NCI-H1436 treated with DMSO at 0.1 percent for 48 hours (cell line): ENCODE measurements at regions not wholly inside any gene's neighbourhood (a gene's known extent, or its start where the extent isn't known, plus 50 kb on each side); places are given as distances from the start of the nearest gene placed in this dataset.
"Not testable (repeated sequence)": the region's sequence is repeated elsewhere in the genome, so short reads cannot be mapped to it uniquely, and the experiment has no call there.

Experiments used
- DNase-seq: peaks from one replicate; lab custom pipeline; 2025; lab: John Stamatoyannopoulos, UW

DNA sequence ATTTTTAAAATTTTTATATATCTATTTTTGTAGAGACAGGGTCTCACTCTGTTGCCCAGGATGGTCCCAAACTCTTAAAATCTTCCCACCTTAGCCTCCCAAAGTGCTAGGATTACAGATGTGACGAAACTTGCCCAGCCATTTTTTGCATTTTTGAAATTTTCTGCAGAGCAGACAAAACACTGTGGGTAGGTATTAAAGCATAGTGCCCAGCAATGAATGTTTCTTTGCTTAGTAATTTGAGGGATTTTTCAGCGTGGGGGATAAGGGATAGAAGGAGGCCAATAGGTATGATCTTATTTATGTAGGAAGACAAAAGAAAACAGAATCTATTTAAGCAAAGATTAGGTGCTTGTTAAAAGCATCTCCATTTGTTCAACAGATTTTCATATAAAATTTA lies 446.8 kb upstream of the DPH6 start:
- DNase-seq: no peak

GRCh38 chr15:35993196-35993595 lies 447.2 kb upstream of the DPH6 start:
- DNase-seq: no peak

DNA sequence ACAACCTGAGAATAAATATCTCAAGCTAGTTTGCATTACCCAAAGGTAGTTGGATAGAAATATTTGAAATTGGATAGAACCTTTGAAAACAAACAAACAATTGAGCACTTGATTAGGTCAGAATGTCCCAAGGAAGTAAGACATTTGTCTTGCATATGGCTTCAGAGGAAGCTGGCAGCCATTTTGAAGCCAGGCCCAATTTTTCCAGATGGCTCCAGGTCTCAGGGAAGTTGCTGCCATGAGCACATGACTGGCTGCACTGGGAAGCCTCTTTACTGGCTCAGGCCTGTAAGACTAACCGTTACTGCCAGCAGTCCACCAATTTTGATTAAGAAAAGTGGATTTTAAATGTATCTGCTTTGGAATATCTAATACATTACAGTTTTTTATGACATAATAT lies 448.9 kb upstream of the DPH6 start:
- DNase-seq: no peak

DNA sequence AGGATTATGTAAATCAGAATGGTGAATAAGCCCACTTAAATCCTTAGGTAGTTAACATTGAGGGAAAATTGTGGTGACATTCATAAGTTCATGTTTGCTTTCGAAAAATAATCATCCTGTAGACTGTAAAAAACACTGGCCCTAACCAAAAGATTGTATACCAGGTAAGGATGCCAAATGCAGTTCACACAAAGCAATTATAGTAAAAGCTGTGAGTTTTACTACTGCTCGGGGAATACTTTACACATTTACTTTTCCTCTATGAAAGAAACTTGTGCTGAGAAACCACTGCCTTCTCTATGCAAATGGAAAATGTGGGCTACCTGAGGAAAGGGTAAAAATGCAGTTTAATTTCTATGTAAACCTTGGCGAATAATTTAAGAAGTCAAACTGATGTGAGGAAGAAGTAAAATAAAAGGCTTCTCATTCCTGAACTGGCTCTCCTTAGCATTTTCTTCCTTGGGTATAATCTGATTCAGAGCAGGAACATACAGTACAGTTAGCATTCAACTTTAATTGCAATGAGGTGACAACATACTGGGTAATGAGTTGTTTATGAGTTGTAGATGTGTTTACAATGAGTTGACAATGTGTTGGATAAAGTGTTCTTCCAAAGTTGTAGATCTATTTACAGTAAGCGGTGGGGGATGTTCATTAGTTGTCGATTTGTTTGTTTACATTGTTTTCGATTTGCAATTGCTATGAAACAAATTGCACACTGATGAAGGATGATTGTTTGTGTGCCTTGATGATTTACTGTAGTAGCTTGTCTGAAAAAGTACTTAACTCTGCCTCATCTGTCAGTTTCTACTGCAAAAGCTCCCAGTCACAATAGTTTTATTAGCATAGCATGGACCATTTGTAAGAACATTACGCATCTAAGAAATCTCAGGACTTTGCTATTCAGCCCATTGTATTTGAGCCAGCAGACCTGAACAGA lies 453.0 kb upstream of the DPH6 start:
- no peak for DNase-seq

DNA sequence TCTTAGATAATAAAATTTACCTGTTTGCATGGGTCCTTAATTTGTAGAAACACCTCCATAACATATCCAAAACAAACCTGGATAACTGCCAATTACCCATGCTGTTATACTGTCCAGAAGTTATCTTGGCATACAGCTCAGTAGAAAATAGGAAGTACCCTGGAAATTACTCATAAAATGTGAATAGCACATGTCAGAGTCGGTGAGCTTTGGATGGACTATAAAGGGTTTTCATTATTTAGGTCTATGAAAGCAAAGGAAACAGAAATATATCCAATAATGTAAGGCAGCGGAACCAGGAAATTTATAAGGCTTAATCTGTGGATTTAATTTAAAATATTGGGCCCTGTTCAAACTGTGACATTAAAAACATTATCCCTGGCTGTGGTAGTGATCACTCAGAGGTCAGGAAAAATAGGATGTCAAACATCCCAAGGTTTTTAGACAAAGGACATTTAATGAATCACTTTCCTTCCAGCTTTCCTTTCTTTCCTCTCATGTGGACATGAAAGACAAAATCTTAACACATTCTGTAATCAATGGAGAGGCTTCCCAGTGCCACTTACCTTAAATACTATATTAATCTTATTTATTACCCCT lies 459.0 kb upstream of the DPH6 start:
- DNase-seq: no peak

- DNase-seq: no peak
Measured at GRCh38 chr15:36005542-36005941, 459.6 kb upstream of the DPH6 start.

DNA sequence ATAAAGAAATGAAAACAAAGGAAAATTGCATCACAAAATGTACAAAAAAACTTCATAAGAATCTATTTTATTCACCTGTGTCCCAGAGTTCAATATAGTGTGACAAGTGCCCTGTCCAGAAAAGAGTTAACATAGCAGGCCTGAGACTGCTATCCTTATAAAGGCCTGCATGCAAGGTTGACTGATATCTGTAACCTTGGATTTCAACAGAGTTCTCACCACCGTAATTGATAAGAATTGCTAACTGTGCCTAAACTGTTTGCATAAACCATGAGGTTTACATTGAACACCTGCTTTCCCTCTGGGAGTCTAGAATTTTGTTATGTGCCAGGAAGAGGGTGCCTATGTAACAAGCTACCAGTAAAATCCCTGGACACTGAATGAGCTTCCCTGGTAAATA lies 461.7 kb upstream of the DPH6 start:
- no peak for DNase-seq

- no peak for DNase-seq
Measured at GRCh38 chr15:36008719-36009118, 462.8 kb upstream of the DPH6 start.

DNA sequence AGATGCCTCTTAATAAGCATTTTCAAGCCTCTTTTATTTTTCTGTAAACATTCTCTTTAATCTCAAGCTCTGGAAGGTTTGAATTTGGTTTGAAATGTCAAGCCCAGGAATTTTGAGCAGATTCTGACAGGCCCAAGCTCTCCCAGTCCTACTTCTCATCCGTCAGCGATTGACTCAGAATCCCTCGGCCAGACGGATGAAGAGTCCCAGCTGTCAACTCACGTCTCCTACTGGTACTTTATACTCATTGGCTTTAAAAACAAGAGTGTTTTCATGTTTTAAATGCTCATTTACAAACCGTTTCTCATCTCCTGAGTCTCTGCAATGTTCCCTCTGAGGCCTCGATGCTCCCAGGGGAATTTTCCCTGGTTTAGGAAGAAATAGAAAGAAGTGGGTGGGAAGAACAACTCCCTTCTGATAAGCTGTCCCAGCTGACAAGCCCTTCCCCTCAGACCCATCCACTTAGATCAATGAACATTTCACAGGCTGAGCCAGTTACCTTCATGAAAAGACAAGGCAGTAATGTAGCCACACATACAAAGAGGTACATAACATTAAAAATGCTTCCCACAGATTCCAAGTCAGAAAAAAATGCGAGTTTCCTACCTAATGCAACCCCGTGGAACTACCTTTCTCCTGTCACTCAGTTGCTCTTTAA lies 478.2 kb upstream of the DPH6 start:
- DNase-seq: no peak

- no peak for DNase-seq
Measured at GRCh38 chr15:36026627-36027283, 480.8 kb upstream of the DPH6 start.

GRCh38 chr15:36029606-36030210 lies 483.7 kb upstream of the DPH6 start:
- DNase-seq: no peak

DNA sequence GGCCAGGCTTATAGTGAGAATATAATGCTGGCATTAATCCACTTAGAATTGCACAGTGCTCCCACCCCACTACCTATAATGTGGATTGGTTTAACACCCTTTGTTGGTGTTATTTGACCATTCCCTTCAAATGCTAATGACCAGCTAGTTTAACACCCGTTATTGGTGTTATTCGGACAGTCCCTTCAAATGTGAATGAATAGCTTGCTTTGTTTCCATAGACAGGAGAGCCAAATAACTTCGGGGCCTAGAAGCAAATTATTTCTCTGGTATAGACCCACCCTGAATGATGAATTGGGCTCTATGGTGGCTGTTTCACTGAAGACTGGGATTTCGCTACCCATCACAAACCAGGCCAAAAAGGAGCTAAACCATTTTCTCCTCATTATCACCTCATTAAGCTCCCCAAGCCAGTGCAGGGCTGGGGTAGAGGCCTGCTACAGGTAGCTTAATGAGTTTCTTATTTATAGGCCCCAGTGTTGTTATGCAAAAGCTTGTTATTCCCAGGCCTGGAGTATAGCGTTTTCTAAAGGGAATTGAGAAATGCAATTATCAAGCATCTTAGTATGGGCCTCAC lies 494.1 kb upstream of the DPH6 start:
- no peak for DNase-seq

DNA sequence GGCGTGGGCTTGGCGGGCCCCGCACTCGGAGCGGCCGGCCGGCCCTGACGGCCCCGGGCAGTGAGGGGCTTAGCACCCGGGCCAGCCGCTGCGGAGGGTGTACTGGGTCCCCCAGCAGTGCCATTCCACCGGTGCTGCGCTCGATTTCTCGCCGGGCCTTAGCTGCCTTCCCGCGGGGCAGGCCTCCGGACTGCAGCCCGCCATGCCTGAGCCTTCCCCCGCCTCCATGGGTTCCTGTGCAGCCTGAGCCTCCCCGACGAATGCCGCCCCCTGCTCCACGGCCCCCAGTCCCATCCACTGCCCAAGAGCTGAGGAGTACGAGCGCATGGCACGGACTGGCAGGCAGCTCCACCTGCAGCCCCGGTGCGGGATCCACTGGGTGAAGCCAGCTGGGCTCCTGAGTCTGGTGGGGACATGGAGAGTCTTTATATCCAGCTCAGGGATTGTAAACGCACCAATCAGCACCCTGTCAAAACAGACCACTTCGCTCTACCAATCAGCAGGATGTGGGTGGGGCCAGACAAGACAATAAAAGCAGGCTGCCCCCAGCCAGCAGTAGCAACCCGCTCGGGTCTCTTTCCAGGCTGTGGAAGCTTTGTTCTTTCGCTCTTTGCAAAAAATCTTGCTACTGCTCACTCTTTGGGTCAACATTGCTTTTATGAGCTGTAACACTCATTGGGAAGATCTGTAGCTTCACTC lies 501.2 kb upstream of the DPH6 start:
- not testable (repeated sequence) for DNase-seq

DNA sequence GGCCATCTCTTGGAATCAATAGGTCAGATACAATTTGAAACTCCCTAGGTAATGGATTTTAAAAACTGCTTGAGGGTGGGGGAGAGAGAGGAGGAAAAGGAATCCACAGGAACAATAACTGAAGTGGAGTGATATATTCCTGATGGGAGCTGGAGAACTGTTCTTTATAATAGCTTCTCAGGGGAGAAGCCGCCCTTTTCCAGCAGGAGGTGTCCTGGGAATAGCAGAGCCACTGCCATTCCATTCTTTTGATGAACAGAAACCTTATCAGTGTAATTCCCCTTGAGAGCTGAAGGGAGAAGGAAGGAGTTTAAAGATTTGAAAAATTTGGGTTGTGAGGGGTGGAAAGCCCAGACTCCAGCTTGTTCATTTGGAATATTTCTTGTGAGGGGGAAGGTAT lies 504.9 kb upstream of the DPH6 start:
- no peak for DNase-seq

- DNase-seq: not testable (repeated sequence)
Measured at GRCh38 chr15:36052641-36053040, 506.7 kb upstream of the DPH6 start.

DNA sequence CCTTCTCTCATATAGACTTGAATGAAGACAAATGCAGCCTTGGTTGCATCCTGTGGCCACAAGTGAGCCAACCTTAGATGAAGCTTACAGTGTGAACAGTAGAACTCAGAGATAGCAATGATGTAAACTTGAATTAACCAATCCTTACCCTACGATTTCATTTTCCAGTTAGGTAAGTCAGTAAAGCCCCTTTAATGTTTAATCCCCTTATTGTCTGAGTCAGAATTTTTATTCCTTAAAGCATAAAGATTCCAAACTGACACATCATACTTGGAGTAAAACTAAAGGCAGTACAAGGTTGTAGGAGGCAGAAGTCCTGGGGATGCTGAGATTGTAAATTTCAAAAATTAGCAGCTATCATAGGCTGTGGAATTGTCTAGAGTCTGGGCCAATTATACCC lies 507.8 kb upstream of the DPH6 start:
- no peak for DNase-seq

DNA sequence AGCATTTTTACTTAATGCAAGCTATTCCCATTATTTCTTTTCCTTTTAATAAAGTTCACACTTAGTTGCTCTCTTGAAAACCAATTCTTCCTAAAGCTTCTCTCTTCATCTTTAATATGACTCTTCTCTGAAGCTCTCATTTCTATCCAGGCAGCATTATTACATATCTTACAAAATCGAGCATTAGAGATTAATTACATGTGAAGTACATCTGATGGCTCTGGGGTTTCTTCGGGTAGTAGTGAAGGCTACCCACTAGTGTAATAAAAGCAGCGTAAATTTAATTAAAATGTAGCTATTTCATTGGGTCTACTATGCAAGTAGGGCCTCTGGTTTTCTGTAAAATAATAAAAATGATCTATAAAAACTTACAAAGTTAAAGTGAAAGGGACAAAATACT lies 513.6 kb upstream of the DPH6 start:
- DNase-seq: no peak

GRCh38 chr15:36062357-36062756 lies 516.4 kb upstream of the DPH6 start:
- no peak for DNase-seq

GRCh38 chr15:36066757-36067156 lies 512.7 kb upstream of the CDIN1 start:
- no peak for DNase-seq

DNA sequence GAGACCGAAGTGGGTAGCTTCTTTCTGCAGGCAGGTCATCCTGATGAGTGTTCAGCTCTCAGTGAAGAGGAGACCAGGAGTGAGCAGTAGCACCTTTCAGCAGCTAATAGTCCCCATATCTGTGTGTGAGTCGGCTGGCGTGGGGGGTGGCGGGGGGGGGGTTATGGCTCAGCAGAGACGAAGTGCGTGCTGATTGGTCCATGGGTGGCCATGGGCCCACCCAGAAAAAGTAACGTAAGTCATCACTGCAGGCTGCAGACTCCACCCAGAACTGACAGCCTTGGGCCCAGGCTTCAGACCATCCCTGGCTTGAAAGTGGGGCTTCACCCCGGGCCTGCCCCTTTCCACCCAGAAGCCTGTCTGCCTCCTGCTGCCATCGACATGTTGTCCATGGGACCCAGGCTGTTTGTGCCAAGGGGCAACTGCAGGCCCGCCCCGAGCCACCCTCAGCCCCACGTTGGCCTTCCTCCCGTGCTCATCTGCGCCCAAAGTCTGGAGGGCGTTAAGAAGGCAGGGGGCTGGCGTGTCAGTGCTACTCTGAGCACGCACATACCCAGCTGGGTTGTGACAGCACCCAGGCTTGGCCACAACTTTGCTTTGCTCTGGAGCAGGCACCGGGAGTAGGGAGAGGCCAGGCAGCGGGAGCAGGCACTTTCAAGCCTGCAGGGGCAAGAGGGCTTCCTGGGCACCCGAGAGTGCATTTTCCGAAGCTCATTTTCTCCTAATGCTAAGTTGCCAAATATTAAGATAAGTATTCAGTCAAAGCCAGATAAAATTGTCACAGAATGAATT lies 511.7 kb upstream of the CDIN1 start:
- DNase-seq: no peak
